ENCODE measurements at regions not wholly inside any gene's neighbourhood (a gene's known extent, or its start where the extent isn't known, plus 50 kb on each side); places are given as distances from the start of the nearest gene placed in this dataset.
A peak's percentile ranks its signal among the peaks of the same experiment; 100 is the strongest.
"Not testable (repeated sequence)": the region's sequence is repeated elsewhere in the genome, so short reads cannot be mapped to it uniquely, and the experiment has no call there.

DNA sequence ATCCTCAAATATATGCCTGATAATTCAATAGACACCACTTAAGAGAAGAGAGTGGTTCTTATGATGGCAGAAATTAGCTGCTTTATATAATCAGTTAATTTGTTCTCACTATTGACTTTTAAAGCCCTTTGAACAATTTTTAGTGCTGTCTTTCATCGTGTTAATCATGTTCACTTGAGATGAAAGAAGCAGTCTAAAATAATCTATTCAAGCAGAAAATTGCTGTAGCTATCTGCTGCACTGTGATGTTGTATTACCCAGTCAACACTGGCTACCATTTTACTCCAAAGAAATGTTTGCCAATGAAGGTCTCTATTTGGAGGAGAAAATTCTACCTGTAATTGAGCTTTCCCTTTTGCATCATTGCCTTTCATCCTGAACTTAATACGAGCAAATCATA lies 459.8 kb upstream of the FSIP2 start:
- Histone ChIP-seq H3K27me3 (ENCODE audit: control insufficient read depth in 1 of 2, insufficient read depth in 1 of 2, low read length in 2 of 2) (no peaks in the 10 kb centered on the region), H3K4me1 (ENCODE audit: control insufficient read depth, insufficient read depth, low read depth, low read length) (no peaks in the 10 kb centered on the region), H2BK12ac (ENCODE audit: low read length in 2 of 2) (no peak overlapping the region), H4K8ac (ENCODE audit: low read length) (no peak overlapping the region), H3K4me3 (ENCODE audit: insufficient read depth in 1 of 2, low read depth in 1 of 2, low read length in 2 of 2) (no peak overlapping the region), H2BK5ac (ENCODE audit: low read depth, low read length, poor library complexity, severe bottlenecking) (no peak overlapping the region), H3K4ac (ENCODE audit: low read depth in 1 of 2, low read length in 2 of 2) (no peak overlapping the region), H3K9me3 (ENCODE audit: control insufficient read depth, low read length) (no peaks in the 10 kb centered on the region), H2AFZ (ENCODE audit: low read depth, low read length) (no peak overlapping the region), H3K27ac (ENCODE audit: low read length, poor library complexity, severe bottlenecking) (no peak overlapping the region), H3K9ac (ENCODE audit: low read length) (no peak overlapping the region), H3K14ac (ENCODE audit: low read length in 2 of 2) (no peak overlapping the region), H2AK5ac (ENCODE audit: low read length, severe bottlenecking) (no peak overlapping the region), H2BK15ac (ENCODE audit: low read depth, poor library complexity, severe bottlenecking) (no peak overlapping the region), H3K4me2 (ENCODE audit: low read length, poor library complexity, severe bottlenecking) (no peak overlapping the region), H3K79me1 (replicated peaks; ENCODE audit: low read length, poor library complexity, severe bottlenecking) (no peaks in the 10 kb centered on the region), H4K91ac (ENCODE audit: low read length) (no peak overlapping the region), H2BK120ac (ENCODE audit: low read depth, low read length) (no peak overlapping the region), H3K36me3 (ENCODE audit: control insufficient read depth in 1 of 2, insufficient read depth in 2 of 2, low read depth in 1 of 2, low read length in 2 of 2) (no peaks in the 10 kb centered on the region), H3K23ac (ENCODE audit: low read length in 2 of 2) (no peak overlapping the region), H3K18ac (ENCODE audit: low read depth in 1 of 2, low read length in 2 of 2) (no peak overlapping the region)
- DNase-seq: no peak
- no CpG with 5 or more reads among the region's 2 CpGs for WGBS

DNA sequence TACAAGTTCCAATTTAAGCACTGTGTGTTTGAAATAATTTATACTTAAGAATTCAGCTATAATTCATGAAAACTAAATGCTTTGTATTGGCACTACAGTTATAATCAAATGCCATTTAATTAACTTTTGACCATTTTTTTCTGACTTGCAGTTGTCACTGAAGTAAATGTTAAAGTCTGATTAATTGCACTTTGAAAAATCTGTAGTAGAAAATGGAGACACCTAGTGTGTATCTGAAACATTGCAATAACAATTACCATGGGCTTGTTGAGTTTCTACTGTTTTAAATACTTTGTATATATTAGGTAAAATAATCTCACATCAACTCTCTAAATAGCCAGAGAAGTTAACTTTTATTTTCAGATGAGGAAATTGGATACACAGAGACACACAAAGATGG lies 458.6 kb upstream of the FSIP2 start:
- no peak overlapping the region for H3K14ac ChIP-seq (ENCODE audit: low read length in 2 of 2)
- no peak overlapping the region for H3K4me3 ChIP-seq (ENCODE audit: insufficient read depth in 1 of 2, low read depth in 1 of 2, low read length in 2 of 2)
- no peak overlapping the region for H2BK120ac ChIP-seq (ENCODE audit: low read depth, low read length)
- no peak overlapping the region for H3K4me2 ChIP-seq (ENCODE audit: low read length, poor library complexity, severe bottlenecking)
- no peak overlapping the region for H2BK15ac ChIP-seq (ENCODE audit: low read depth, poor library complexity, severe bottlenecking)
- H3K4ac ChIP-seq (ENCODE audit: low read depth in 1 of 2, low read length in 2 of 2): no peak overlapping the region
- no peaks in the 10 kb centered on the region for H3K36me3 ChIP-seq (ENCODE audit: control insufficient read depth in 1 of 2, insufficient read depth in 2 of 2, low read depth in 1 of 2, low read length in 2 of 2)
- no peak overlapping the region for H3K27ac ChIP-seq (ENCODE audit: low read length, poor library complexity, severe bottlenecking)
- H3K18ac ChIP-seq (ENCODE audit: low read depth in 1 of 2, low read length in 2 of 2): no peak overlapping the region
- no peak overlapping the region for H3K9ac ChIP-seq (ENCODE audit: low read length)
- no peak overlapping the region for H2BK5ac ChIP-seq (ENCODE audit: low read depth, low read length, poor library complexity, severe bottlenecking)
- no peak overlapping the region for H2AFZ ChIP-seq (ENCODE audit: low read depth, low read length)
- no peak overlapping the region for H4K8ac ChIP-seq (ENCODE audit: low read length)
- H2BK12ac ChIP-seq (ENCODE audit: low read length in 2 of 2): no peak overlapping the region
- no peaks in the 10 kb centered on the region for H3K79me1 ChIP-seq (replicated peaks; ENCODE audit: low read length, poor library complexity, severe bottlenecking)
- no peaks in the 10 kb centered on the region for H3K9me3 ChIP-seq (ENCODE audit: control insufficient read depth, low read length)
- H3K27me3 ChIP-seq (ENCODE audit: control insufficient read depth in 1 of 2, insufficient read depth in 1 of 2, low read length in 2 of 2): no peaks in the 10 kb centered on the region
- DNase-seq: peak; percentile 37
- H4K91ac ChIP-seq (ENCODE audit: low read length): no peak overlapping the region
- H3K4me1 ChIP-seq (ENCODE audit: control insufficient read depth, insufficient read depth, low read depth, low read length): no peaks in the 10 kb centered on the region
- H2AK5ac ChIP-seq (ENCODE audit: low read length, severe bottlenecking): no peak overlapping the region
- H3K23ac ChIP-seq (ENCODE audit: low read length in 2 of 2): no peak overlapping the region

DNA sequence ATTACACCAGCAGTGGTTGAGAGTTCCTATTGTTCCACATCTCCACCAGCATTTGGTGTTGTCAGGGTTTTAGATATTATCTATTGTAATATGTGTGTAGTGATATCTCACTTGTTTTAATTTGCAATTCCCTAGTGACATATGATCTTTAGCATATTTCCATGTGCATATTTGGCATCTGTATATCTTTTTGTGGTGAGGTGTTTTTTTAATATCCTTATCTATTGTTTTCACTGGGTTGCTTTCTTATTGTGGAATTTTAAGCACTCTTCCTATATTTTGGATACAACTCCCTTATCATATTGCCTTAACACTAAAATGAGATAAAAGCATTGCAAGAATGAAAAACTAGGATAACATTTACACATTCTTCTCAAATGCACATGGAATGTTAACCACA lies 453.9 kb upstream of the FSIP2 start:
- DNase-seq: no peak
- H2BK5ac ChIP-seq (ENCODE audit: low read depth, low read length, poor library complexity, severe bottlenecking): no peak overlapping the region
- H3K4ac ChIP-seq (ENCODE audit: low read depth in 1 of 2, low read length in 2 of 2): no peak overlapping the region
- H4K91ac ChIP-seq (ENCODE audit: low read length): no peak overlapping the region
- no peaks in the 10 kb centered on the region for H3K79me1 ChIP-seq (replicated peaks; ENCODE audit: low read length, poor library complexity, severe bottlenecking)
- H3K4me2 ChIP-seq (ENCODE audit: low read length, poor library complexity, severe bottlenecking): no peak overlapping the region
- no peaks in the 10 kb centered on the region for H3K27me3 ChIP-seq (ENCODE audit: control insufficient read depth in 1 of 2, insufficient read depth in 1 of 2, low read length in 2 of 2)
- no peak overlapping the region for H3K14ac ChIP-seq (ENCODE audit: low read length in 2 of 2)
- H3K23ac ChIP-seq (ENCODE audit: low read length in 2 of 2): no peak overlapping the region
- H3K4me3 ChIP-seq (ENCODE audit: insufficient read depth in 1 of 2, low read depth in 1 of 2, low read length in 2 of 2): no peak overlapping the region
- H4K8ac ChIP-seq (ENCODE audit: low read length): no peak overlapping the region
- no peak overlapping the region for H3K27ac ChIP-seq (ENCODE audit: low read length, poor library complexity, severe bottlenecking)
- no peaks in the 10 kb centered on the region for H3K36me3 ChIP-seq (ENCODE audit: control insufficient read depth in 1 of 2, insufficient read depth in 2 of 2, low read depth in 1 of 2, low read length in 2 of 2)
- H2AFZ ChIP-seq (ENCODE audit: low read depth, low read length): no peak overlapping the region
- H2BK15ac ChIP-seq (ENCODE audit: low read depth, poor library complexity, severe bottlenecking): no peak overlapping the region
- H2BK12ac ChIP-seq (ENCODE audit: low read length in 2 of 2): no peak overlapping the region
- H3K9me3 ChIP-seq (ENCODE audit: control insufficient read depth, low read length): no peaks in the 10 kb centered on the region
- no peaks in the 10 kb centered on the region for H3K4me1 ChIP-seq (ENCODE audit: control insufficient read depth, insufficient read depth, low read depth, low read length)
- no peak overlapping the region for H2BK120ac ChIP-seq (ENCODE audit: low read depth, low read length)
- no peak overlapping the region for H3K18ac ChIP-seq (ENCODE audit: low read depth in 1 of 2, low read length in 2 of 2)
- no peak overlapping the region for H3K9ac ChIP-seq (ENCODE audit: low read length)
- no peak overlapping the region for H2AK5ac ChIP-seq (ENCODE audit: low read length, severe bottlenecking)

DNA sequence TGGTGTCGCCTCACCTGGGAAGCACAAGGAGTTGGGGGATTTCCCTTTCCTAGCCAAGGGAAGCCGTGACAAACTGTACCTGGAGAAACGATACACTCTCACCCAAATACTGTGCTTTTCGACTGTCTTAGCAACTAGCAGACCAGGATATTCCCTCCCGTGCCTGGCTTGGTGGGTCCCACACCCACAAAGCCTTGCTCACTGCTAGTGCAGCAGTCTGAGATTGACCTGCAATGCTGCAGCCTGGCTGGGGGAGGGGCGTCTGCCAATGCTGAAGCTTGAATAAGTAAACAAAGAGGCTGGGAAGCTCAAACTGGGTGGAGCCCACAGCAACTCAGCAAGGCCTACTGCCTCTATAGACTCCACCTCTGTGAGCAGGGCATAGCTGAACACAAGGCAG lies 448.6 kb upstream of the FSIP2 start:
- DNase-seq: peak; percentile 12
- Histone ChIP-seq H2AFZ (ENCODE audit: low read depth, low read length) (peak overlapping the region; percentile 46), H3K18ac (ENCODE audit: low read depth in 1 of 2, low read length in 2 of 2) (peak overlapping the region; percentile 11 to 33), H4K8ac (ENCODE audit: low read length) (peak overlapping the region; percentile 72), H3K4ac (ENCODE audit: low read depth in 1 of 2, low read length in 2 of 2) (peak overlapping the region in 1 of 2 experiments; percentile 30)
- H4K91ac ChIP-seq (ENCODE audit: low read length); H3K4me1 ChIP-seq (ENCODE audit: control insufficient read depth, insufficient read depth, low read depth, low read length); H3K36me3 ChIP-seq (ENCODE audit: control insufficient read depth in 1 of 2, insufficient read depth in 2 of 2, low read depth in 1 of 2, low read length in 2 of 2); H3K27ac ChIP-seq (ENCODE audit: low read length, poor library complexity, severe bottlenecking); H2BK12ac ChIP-seq (ENCODE audit: low read length in 2 of 2); H3K27me3 ChIP-seq (ENCODE audit: control insufficient read depth in 1 of 2, insufficient read depth in 1 of 2, low read length in 2 of 2); H2AK5ac ChIP-seq (ENCODE audit: low read length, severe bottlenecking); H3K4me2 ChIP-seq (ENCODE audit: low read length, poor library complexity, severe bottlenecking); H2BK5ac ChIP-seq (ENCODE audit: low read depth, low read length, poor library complexity, severe bottlenecking); H3K14ac ChIP-seq (ENCODE audit: low read length in 2 of 2); H2BK120ac ChIP-seq (ENCODE audit: low read depth, low read length); H3K79me1 ChIP-seq (replicated peaks; ENCODE audit: low read length, poor library complexity, severe bottlenecking); H3K23ac ChIP-seq (ENCODE audit: low read length in 2 of 2); H3K4me3 ChIP-seq (ENCODE audit: insufficient read depth in 1 of 2, low read depth in 1 of 2, low read length in 2 of 2); H3K9ac ChIP-seq (ENCODE audit: low read length); H3K9me3 ChIP-seq (ENCODE audit: control insufficient read depth, low read length); H2BK15ac ChIP-seq (ENCODE audit: low read depth, poor library complexity, severe bottlenecking): not testable (repeated sequence)
- 65% methylated on average over 6 of the region's 6 CpGs for WGBS
